OCI-LY7 (cell line): ENCODE measurements at regions not wholly inside any gene's neighbourhood (a gene's known extent, or its start where the extent isn't known, plus 50 kb on each side); places are given as distances from the start of the nearest gene placed in this dataset.

Source experiments
- EZH2phosphoT487 ChIP-seq: fragments of 200-600 bp; sonication (generic); IDR thresholded peaks from 2 replicates; pipeline ENCODE4 v1.6.1; 2018; ENCODE audit warnings: low read depth, borderline replicate concordance, mild to moderate bottlenecking, mixed run types, antibody characterized with exemption, low read length, moderate library complexity, mixed read lengths
- TF ChIP-seq, protein P1 (sequence below): fragments of 200-600 bp; sonication (generic); conservative IDR thresholded peaks from 2 replicates; pipeline ENCODE4 v1.5.1; 2014; ENCODE audit warnings: mild to moderate bottlenecking, antibody characterized with exemption, low read length, moderate library complexity, mixed read lengths

DNA sequence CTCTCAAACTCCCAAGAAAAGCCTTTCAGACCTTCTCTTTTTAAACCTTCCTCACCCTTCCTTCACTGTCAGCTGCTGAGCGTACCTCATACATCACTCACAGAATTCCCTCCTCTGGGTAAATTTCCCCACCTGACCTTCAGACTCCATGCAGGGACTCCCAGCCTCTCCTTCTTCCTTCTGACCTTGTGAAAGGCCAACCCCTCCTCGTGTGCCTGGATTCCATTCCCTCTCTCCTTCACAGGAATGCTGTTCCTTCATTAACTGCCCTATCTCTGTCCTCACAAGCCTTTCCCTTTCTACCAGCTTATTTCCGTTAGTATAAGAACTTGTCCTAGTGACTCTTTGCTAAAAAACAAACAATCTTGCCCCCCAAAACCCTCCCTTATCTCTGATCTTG, 69.7 kb upstream of the MME start:
- TF ChIP-seq, protein P1, sequence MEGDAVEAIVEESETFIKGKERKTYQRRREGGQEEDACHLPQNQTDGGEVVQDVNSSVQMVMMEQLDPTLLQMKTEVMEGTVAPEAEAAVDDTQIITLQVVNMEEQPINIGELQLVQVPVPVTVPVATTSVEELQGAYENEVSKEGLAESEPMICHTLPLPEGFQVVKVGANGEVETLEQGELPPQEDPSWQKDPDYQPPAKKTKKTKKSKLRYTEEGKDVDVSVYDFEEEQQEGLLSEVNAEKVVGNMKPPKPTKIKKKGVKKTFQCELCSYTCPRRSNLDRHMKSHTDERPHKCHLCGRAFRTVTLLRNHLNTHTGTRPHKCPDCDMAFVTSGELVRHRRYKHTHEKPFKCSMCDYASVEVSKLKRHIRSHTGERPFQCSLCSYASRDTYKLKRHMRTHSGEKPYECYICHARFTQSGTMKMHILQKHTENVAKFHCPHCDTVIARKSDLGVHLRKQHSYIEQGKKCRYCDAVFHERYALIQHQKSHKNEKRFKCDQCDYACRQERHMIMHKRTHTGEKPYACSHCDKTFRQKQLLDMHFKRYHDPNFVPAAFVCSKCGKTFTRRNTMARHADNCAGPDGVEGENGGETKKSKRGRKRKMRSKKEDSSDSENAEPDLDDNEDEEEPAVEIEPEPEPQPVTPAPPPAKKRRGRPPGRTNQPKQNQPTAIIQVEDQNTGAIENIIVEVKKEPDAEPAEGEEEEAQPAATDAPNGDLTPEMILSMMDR = no peak
- no peak for TF ChIP-seq EZH2phosphoT487
